ENCODE measurements at regions not wholly inside any gene's neighbourhood (a gene's known extent, or its start where the extent isn't known, plus 50 kb on each side); places are given as distances from the start of the nearest gene placed in this dataset.

- Histone ChIP-seq H2AFZ (ENCODE audit: low read length) (no peak overlapping the region), H3K9me3 (ENCODE audit: low read depth, low read length) (no peaks in the 10 kb centered on the region), H3K27me3 (ENCODE audit: insufficient read depth, low read length) (no peaks in the 10 kb centered on the region), H3K36me3 (ENCODE audit: insufficient read depth, low read length) (no peaks in the 10 kb centered on the region), H3K4me3 (ENCODE audit: insufficient read depth, low read length) (no peak overlapping the region), H3K79me2 (ENCODE audit: insufficient read depth, low read length) (no peaks in the 10 kb centered on the region), H3K4me2 (ENCODE audit: insufficient read depth, low read length) (no peak overlapping the region), H3K4me1 (ENCODE audit: insufficient read depth, low read length) (no peaks in the 10 kb centered on the region), H4K20me1 (ENCODE audit: insufficient read depth, low read length) (no peaks in the 10 kb centered on the region), H3K27ac (ENCODE audit: low read depth, low read length) (no peak overlapping the region)
- TF ChIP-seq CTCF (IDR thresholded peaks at IDR 0.05; ENCODE audit: extremely low read depth, low read depth, low read length), result no peak
- no peak for DNase-seq (ENCODE audit: insufficient read length, low spot score, missing footprints)
These were observed 989.9 kb downstream of the ROBO2 start for GRCh38 chr3:78029775-78030174.

DNA sequence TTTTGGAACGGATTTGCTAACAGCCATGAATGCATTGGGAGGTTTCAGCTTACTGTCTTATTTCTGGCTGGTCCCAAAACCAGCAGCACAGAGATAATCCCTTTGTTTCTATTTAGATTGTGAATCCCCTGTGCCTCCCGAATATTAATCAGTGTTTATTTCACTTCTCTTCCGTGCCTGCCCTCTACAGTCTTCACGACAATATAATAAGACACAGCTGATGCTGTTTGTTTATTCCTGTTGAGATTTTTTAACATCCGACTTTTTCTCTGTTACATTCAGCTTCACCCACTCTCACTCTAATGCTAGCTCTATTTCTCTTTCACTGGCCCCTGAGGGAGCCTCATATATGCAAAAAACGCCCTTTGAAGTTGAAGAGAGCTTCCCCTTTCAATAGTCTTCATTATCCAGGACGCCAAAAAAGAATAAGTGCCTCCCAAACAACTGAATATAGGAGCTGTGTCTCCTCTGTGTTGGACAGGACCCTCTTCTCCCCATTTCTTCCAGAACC lies 995.3 kb downstream of the ROBO2 start:
- no peak overlapping the region for H3K4me3 ChIP-seq (ENCODE audit: insufficient read depth, low read length)
- no peaks in the 10 kb centered on the region for H3K4me1 ChIP-seq (ENCODE audit: insufficient read depth, low read length)
- H3K9me3 ChIP-seq (ENCODE audit: low read depth, low read length), result no peaks in the 10 kb centered on the region
- H3K27me3 ChIP-seq (ENCODE audit: insufficient read depth, low read length), result no peaks in the 10 kb centered on the region
- H2AFZ ChIP-seq (ENCODE audit: low read length), result no peak overlapping the region
- no peak for TF ChIP-seq CTCF (IDR thresholded peaks at IDR 0.05; ENCODE audit: extremely low read depth, low read depth, low read length)
- no peak overlapping the region for H3K27ac ChIP-seq (ENCODE audit: low read depth, low read length)
- DNase-seq (ENCODE audit: insufficient read length, low spot score, missing footprints), result no peak
- no peak overlapping the region for H3K4me2 ChIP-seq (ENCODE audit: insufficient read depth, low read length)
- H3K36me3 ChIP-seq (ENCODE audit: insufficient read depth, low read length), result no peaks in the 10 kb centered on the region
- H4K20me1 ChIP-seq (ENCODE audit: insufficient read depth, low read length), result no peaks in the 10 kb centered on the region
- no peaks in the 10 kb centered on the region for H3K79me2 ChIP-seq (ENCODE audit: insufficient read depth, low read length)

GRCh38 chr3:78041486-78041885 lies 1001.6 kb downstream of the ROBO2 start:
- no peak overlapping the region for H3K4me3 ChIP-seq (ENCODE audit: insufficient read depth, low read length)
- no peak overlapping the region for H3K27ac ChIP-seq (ENCODE audit: low read depth, low read length)
- no peak for DNase-seq (ENCODE audit: insufficient read length, low spot score, missing footprints)
- H2AFZ ChIP-seq (ENCODE audit: low read length), result no peak overlapping the region
- H3K27me3 ChIP-seq (ENCODE audit: insufficient read depth, low read length), result no peaks in the 10 kb centered on the region
- no peaks in the 10 kb centered on the region for H3K9me3 ChIP-seq (ENCODE audit: low read depth, low read length)
- H4K20me1 ChIP-seq (ENCODE audit: insufficient read depth, low read length), result no peaks in the 10 kb centered on the region
- no peaks in the 10 kb centered on the region for H3K4me1 ChIP-seq (ENCODE audit: insufficient read depth, low read length)
- no peaks in the 10 kb centered on the region for H3K36me3 ChIP-seq (ENCODE audit: insufficient read depth, low read length)
- no peak for TF ChIP-seq CTCF (IDR thresholded peaks at IDR 0.05; ENCODE audit: extremely low read depth, low read depth, low read length)
- H3K4me2 ChIP-seq (ENCODE audit: insufficient read depth, low read length), result no peak overlapping the region
- no peaks in the 10 kb centered on the region for H3K79me2 ChIP-seq (ENCODE audit: insufficient read depth, low read length)

GRCh38 chr3:78046566-78046965 lies 1006.7 kb downstream of the ROBO2 start:
- H3K79me2 ChIP-seq (ENCODE audit: insufficient read depth, low read length), result no peaks in the 10 kb centered on the region
- no peak overlapping the region for H3K27ac ChIP-seq (ENCODE audit: low read depth, low read length)
- H3K27me3 ChIP-seq (ENCODE audit: insufficient read depth, low read length), result no peaks in the 10 kb centered on the region
- TF ChIP-seq CTCF (IDR thresholded peaks at IDR 0.05; ENCODE audit: extremely low read depth, low read depth, low read length), result no peak
- no peak overlapping the region for H3K4me2 ChIP-seq (ENCODE audit: insufficient read depth, low read length)
- no peaks in the 10 kb centered on the region for H3K9me3 ChIP-seq (ENCODE audit: low read depth, low read length)
- no peak overlapping the region for H3K4me3 ChIP-seq (ENCODE audit: insufficient read depth, low read length)
- H4K20me1 ChIP-seq (ENCODE audit: insufficient read depth, low read length), result no peaks in the 10 kb centered on the region
- no peak overlapping the region for H2AFZ ChIP-seq (ENCODE audit: low read length)
- no peak for DNase-seq (ENCODE audit: insufficient read length, low spot score, missing footprints)
- no peaks in the 10 kb centered on the region for H3K4me1 ChIP-seq (ENCODE audit: insufficient read depth, low read length)
- no peaks in the 10 kb centered on the region for H3K36me3 ChIP-seq (ENCODE audit: insufficient read depth, low read length)

Data from osteoblast (primary cell).